A673 (cell line): ENCODE measurements at regions not wholly inside any gene's neighbourhood (a gene's known extent, or its start where the extent isn't known, plus 50 kb on each side); places are given as distances from the start of the nearest gene placed in this dataset.

Source experiments
- BruUV-seq: library from RNA; stranded (reverse); fragments of 400-500 nt; replicated peaks from 2 replicates; lab custom pipeline; 2021; lab: Mats Ljungman, UMichigan
- CTCF ChIA-PET: fragments of 300-600 bp; sonication (Branson Sonifier 250); formaldehyde crosslinking; loops from one replicate; lab custom pipeline; 2022; ENCODE audit warnings: antibody characterized with exemption; lab: Charles Lee
- POLR2A ChIA-PET: fragments of 300-600 bp; sonication (Branson Sonifier 250); formaldehyde crosslinking; loops from one replicate; lab custom pipeline; 2022; ENCODE audit warnings: antibody characterized with exemption; ENCODE audit not compliant: low non-redundant PET; lab: Charles Lee
- DNase-seq: peaks from one replicate; pipeline ENCODE4 v3.0.0-alpha.2; 2015; ENCODE audit warnings: low spot score
- H3K27ac ChIP-seq: fragments of 200-600 bp; sonication (generic); 2 replicates; pipeline ENCODE4 v1.5.1; 2016; ENCODE audit warnings: mixed run types, low read depth, mild to moderate bottlenecking, mixed read lengths, antibody characterized with exemption, low read length; ENCODE audit not compliant: poor library complexity, severe bottlenecking
- H3K27me3 ChIP-seq: fragments of 200-600 bp; sonication (generic); replicated peaks from 2 replicates; pipeline ENCODE4 v1.6.1; 2017; ENCODE audit warnings: mixed run types, low read depth, mild to moderate bottlenecking, mixed read lengths, antibody characterized with exemption, low read length; ENCODE audit not compliant: insufficient read depth, poor library complexity
- H3K36me3 ChIP-seq: fragments of 200-600 bp; sonication (generic); 2 replicates; pipeline ENCODE4 v1.6.1; 2016; ENCODE audit warnings: mixed run types, mild to moderate bottlenecking, mixed read lengths, antibody characterized with exemption, low read length; ENCODE audit not compliant: insufficient read depth, poor library complexity, severe bottlenecking
- H3K4me1 ChIP-seq: fragments of 200-600 bp; sonication (generic); 2 replicates; pipeline ENCODE4 v1.6.1; 2017; ENCODE audit warnings: mixed run types, mild to moderate bottlenecking, mixed read lengths, antibody characterized with exemption, low read length; ENCODE audit not compliant: insufficient read depth, poor library complexity, severe bottlenecking
- H3K4me3 ChIP-seq: fragments of 200-600 bp; sonication (generic); 2 replicates; pipeline ENCODE4 v1.5.1; 2016; ENCODE audit warnings: low read depth, mixed run types, mild to moderate bottlenecking, mixed read lengths, low read length; ENCODE audit not compliant: poor library complexity, severe bottlenecking
- H3K9me3 ChIP-seq: fragments of 200-600 bp; sonication (generic); 2 replicates; pipeline ENCODE4 v1.6.1; 2016; ENCODE audit warnings: mixed run types, low read depth, mild to moderate bottlenecking, mixed read lengths, antibody characterized with exemption, low read length; ENCODE audit not compliant: poor library complexity, severe bottlenecking
- EZH2 ChIP-seq: fragments of 200-600 bp; sonication (generic); IDR thresholded peaks from 2 replicates; pipeline ENCODE4 v1.6.1; 2017; ENCODE audit warnings: borderline replicate concordance, low read depth, mild to moderate bottlenecking, mixed read lengths, antibody characterized with exemption, low read length; ENCODE audit not compliant: poor library complexity, severe bottlenecking
- intact Hi-C: fragments of 100-400 bp; cut with micrococcal nuclease; formaldehyde crosslinking; loops from one replicate; pipeline ENCODE4 v1.10.0; 2022; ENCODE audit not compliant: unreplicated experiment
- TF ChIP-seq, protein P1 (sequence below): fragments of 300-800, 200-600 bp; sonication (generic); conservative IDR thresholded peaks from 2 replicates; pipeline ENCODE4 v1.5.1; 2017; ENCODE audit warnings: low read depth, mild to moderate bottlenecking, antibody characterized with exemption, low read length, moderate library complexity, mixed read lengths

DNA sequence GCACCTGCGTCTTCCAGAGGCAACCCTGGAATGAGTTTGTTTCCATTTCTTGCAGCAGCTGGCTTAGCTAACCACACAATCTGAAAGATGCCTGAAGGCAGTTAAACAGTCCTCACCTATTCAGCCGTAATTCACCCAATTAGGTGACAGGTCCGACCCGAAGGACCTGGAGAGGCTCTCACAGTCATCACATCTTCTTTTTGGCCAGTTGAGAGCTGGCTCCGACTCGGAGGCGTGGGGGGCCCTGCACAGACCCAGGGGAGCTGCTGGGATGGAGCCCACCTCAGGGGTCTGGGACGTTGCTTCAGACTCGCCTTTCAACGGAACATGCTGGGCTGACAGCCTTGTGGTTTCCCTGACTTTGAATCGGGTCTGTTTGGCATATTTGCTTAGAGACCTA is 187.3 kb downstream of the RTP5 start:
- intact Hi-C loops, result no loop called here
- no peak overlapping the region for H3K27ac ChIP-seq
- POLR2A ChIA-PET, result no interaction called here
- TF ChIP-seq, protein P1, sequence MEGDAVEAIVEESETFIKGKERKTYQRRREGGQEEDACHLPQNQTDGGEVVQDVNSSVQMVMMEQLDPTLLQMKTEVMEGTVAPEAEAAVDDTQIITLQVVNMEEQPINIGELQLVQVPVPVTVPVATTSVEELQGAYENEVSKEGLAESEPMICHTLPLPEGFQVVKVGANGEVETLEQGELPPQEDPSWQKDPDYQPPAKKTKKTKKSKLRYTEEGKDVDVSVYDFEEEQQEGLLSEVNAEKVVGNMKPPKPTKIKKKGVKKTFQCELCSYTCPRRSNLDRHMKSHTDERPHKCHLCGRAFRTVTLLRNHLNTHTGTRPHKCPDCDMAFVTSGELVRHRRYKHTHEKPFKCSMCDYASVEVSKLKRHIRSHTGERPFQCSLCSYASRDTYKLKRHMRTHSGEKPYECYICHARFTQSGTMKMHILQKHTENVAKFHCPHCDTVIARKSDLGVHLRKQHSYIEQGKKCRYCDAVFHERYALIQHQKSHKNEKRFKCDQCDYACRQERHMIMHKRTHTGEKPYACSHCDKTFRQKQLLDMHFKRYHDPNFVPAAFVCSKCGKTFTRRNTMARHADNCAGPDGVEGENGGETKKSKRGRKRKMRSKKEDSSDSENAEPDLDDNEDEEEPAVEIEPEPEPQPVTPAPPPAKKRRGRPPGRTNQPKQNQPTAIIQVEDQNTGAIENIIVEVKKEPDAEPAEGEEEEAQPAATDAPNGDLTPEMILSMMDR, result no peak
- no peak for TF ChIP-seq EZH2
- no peak for DNase-seq
- H3K4me3 ChIP-seq, result no peak overlapping the region
- no TSS peak for BruUV-seq
- H3K4me1 ChIP-seq, result no peaks in the 10 kb centered on the region
- no peaks in the 10 kb centered on the region for H3K27me3 ChIP-seq
- H3K9me3 ChIP-seq, result peaks cover 10% of the 10 kb centered on the region
- no peaks in the 10 kb centered on the region for H3K36me3 ChIP-seq
- CTCF ChIA-PET, result no interaction called here

DNA sequence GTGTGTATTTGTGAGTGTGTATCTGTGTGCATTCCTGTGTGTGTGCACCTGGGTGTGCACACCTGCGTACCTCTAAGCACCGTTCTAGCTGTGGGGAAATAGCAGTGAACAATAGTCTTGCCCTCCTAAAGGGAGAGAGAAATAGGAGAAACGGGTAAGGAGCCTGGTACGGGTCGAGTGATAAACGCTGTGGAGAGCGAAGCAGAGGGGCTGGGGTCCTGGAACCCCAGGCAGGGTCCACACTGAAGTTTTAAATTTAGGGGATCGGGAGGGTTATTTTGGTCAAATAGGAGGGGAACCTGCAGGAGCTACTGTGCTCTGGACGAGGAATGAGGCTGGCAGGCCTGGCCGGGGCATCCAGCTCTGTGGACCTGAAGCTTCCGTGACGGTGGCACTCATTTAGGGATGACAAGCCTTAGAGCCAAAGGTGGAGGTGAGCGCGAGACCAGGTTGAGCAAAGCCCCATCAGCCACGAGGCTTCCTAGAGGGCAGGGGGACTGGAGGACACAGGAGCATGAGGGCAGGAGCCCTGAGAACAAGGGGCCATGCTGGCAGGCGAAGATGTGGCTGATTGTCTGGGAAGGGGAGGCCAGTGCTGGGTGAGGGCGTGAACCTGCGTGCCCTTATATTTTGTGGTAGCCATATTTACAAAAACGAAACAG is 188.0 kb downstream of the RTP5 start:
- no peak for TF ChIP-seq EZH2
- TF ChIP-seq, protein P1, result no peak
- no peaks in the 10 kb centered on the region for H3K27me3 ChIP-seq
- ChIA-PET POLR2A (no interaction called here), CTCF (no interaction called here)
- no peak for DNase-seq
- H3K4me3 ChIP-seq, result no peak overlapping the region
- no peaks in the 10 kb centered on the region for H3K36me3 ChIP-seq
- peaks cover 10% of the 10 kb centered on the region for H3K9me3 ChIP-seq
- H3K4me1 ChIP-seq, result no peaks in the 10 kb centered on the region
- no peak overlapping the region for H3K27ac ChIP-seq
- intact Hi-C loops, result no loop called here
- no TSS peak for BruUV-seq

DNA sequence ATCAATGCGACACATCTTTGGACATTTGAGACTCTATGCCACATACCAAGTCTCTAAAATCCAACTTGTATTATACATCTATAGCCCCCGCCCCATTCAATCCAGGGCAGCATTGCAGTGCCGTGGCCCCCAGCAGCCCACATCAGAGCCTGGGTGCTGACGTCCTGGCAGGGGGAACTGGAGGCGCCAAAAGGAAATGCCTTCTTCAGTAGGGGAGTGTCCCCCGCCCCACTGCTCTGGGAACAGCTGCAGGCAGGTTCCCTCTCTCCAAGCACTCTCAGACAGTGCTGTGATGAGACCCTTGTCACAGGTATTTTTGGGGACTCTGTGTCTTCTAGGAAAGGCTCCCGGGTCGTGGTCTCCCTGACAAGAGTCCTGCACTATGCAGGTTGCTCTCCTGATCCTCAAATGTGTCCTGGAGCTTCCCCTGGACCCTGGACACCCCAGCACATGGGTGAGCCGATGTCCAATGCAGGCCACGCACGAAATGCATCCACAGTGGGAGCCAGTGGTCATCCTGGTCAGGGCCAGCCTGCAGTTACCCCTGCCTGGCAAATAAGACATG is 188.7 kb downstream of the RTP5 start:
- ChIA-PET CTCF (no interaction called here), POLR2A (no interaction called here)
- no TSS peak for BruUV-seq
- Histone ChIP-seq H3K9me3 (peaks cover 10% of the 10 kb centered on the region), H3K27me3 (no peaks in the 10 kb centered on the region), H3K27ac (no peak overlapping the region), H3K36me3 (no peaks in the 10 kb centered on the region), H3K4me1 (no peaks in the 10 kb centered on the region), H3K4me3 (no peak overlapping the region)
- DNase-seq, result no peak
- TF ChIP-seq EZH2, result no peak
- TF ChIP-seq, protein P1, result no peak
- intact Hi-C loops, result no loop called here
